AG04450 (cell line): ENCODE measurements at regions not wholly inside any gene's neighbourhood (a gene's known extent, or its start where the extent isn't known, plus 50 kb on each side); places are given as distances from the start of the nearest gene placed in this dataset.

Experiments used
- CTCF ChIA-PET: fragments of 300-600, 350-600 bp; formaldehyde crosslinking; extraction: SDS; loops from one replicate; lab custom pipeline; 2022; ENCODE audit warnings: antibody characterized with exemption, inconsistent platforms; lab: Charles Lee
- POLR2A ChIA-PET: fragments of 350-600 bp; formaldehyde crosslinking; extraction: SDS; loops from one replicate; lab custom pipeline; 2021; ENCODE audit warnings: antibody characterized with exemption, inconsistent platforms; lab: Yijun Ruan, JAX
- DNase-seq: peaks from one replicate; pipeline ENCODE4 v3.0.0-alpha.2; 2011; ENCODE audit warnings: low read depth, low spot score
- H3K27ac ChIP-seq: one replicate; pipeline ENCODE4 v1.5.1; 2012; ENCODE audit warnings: low read depth, low read length, control low read depth
- H3K27me3 ChIP-seq: one replicate; pipeline ENCODE4 v1.6.0; 2012; ENCODE audit warnings: low read length; ENCODE audit not compliant: control insufficient read depth, insufficient read depth
- H3K4me3 ChIP-seq: 2 replicates; pipeline ENCODE4 v1.5.1; 2011; ENCODE audit warnings: mild to moderate bottlenecking, low read depth, low read length, control low read depth
- H3K9me3 ChIP-seq: 2 replicates; pipeline ENCODE4 v1.5.1; 2012; ENCODE audit warnings: low read length; ENCODE audit not compliant: control insufficient read depth, insufficient read depth
- CTCF ChIP-seq: IDR thresholded peaks from 2 replicates; pipeline ENCODE4 v1.5.1; 2011; ENCODE audit warnings: low read depth, low read length, control low read depth, inconsistent platforms

- ChIA-PET CTCF (interaction anchor here (0.6 to 1.6 kb wide), 5 partner anchors 40 to 204 kb away, joined by 3 to 4 read pairs (median 3); no protein-coding TSS in a partner anchor), POLR2A (no interaction called here)
- TF ChIP-seq CTCF = no peak
- Histone ChIP-seq H3K27ac (no peak overlapping the region), H3K27me3 (peaks cover 8% of the 10 kb centered on the region), H3K4me3 (no peak overlapping the region), H3K9me3 (no peaks in the 10 kb centered on the region; the same call in 1 of the 2 replicates)
- DNase-seq = no peak
Observed at GRCh38 chr3:124556636-124557035, 173.6 kb upstream of the UMPS start.

- POLR2A ChIA-PET = no interaction called here
- Histone ChIP-seq H3K4me3 (no peak overlapping the region), H3K27ac (no peak overlapping the region)
Observed at GRCh38 chr3:124557433-124558232, 172.6 kb upstream of the UMPS start.

GRCh38 chr3:124558991-124559845 lies 171.0 kb upstream of the UMPS start:
- CTCF ChIA-PET = interaction anchor here (0.6 to 10.6 kb wide), 46 partner anchors 10 to 1044 kb away, joined by 3 to 268 read pairs (median 4); partner anchors contain the start of gene UMPS
- Histone ChIP-seq H3K27me3 (peaks cover 15% of the 10 kb centered on the region), H3K9me3 (no peaks in the 10 kb centered on the region; the same call in 1 of the 2 replicates), H3K27ac (peak overlapping the region; percentile 33), H3K4me3 (no peak overlapping the region)
- POLR2A ChIA-PET = no interaction called here
- DNase-seq = peak; percentile 86
- TF ChIP-seq CTCF = no peak

More at GRCh38 chr3:124557433-124558232, 172.6 kb upstream of the UMPS start:
- no peaks in the 10 kb centered on the region; the same call in 1 of the 2 replicates for H3K9me3 ChIP-seq
- CTCF ChIA-PET = interaction anchor here (0.6 to 10.6 kb wide), 6 partner anchors 14 to 206 kb away, joined by 3 to 268 read pairs (median 22); no protein-coding TSS in a partner anchor
- DNase-seq = peak; percentile 7
- peaks cover 18% of the 10 kb centered on the region for H3K27me3 ChIP-seq
- TF ChIP-seq CTCF = no peak

- POLR2A ChIA-PET = interaction anchor here (0.6 kb wide), 1 partner anchor 599 kb away, joined by 4 read pairs; the partner anchor contains the start of gene CCDC14
- DNase-seq = peak; percentile 62
Observed at GRCh38 chr3:124559846-124560574, 170.2 kb upstream of the UMPS start.

More at GRCh38 chr3:124559846-124560574, 170.2 kb upstream of the UMPS start:
- no peak overlapping the region for H3K4me3 ChIP-seq
- peaks cover 13% of the 10 kb centered on the region for H3K27me3 ChIP-seq
- no peak overlapping the region for H3K27ac ChIP-seq
- peak; percentile 93 for TF ChIP-seq CTCF
- CTCF ChIA-PET = interaction anchor here (0.6 to 10.6 kb wide), 56 partner anchors 10 to 1043 kb away, joined by 3 to 268 read pairs (median 4); partner anchors contain the start of gene UMPS
- no peaks in the 10 kb centered on the region; the same call in 1 of the 2 replicates for H3K9me3 ChIP-seq
